ENCODE measurements at regions not wholly inside any gene's neighbourhood (a gene's known extent, or its start where the extent isn't known, plus 50 kb on each side); places are given as distances from the start of the nearest gene placed in this dataset.

DNA sequence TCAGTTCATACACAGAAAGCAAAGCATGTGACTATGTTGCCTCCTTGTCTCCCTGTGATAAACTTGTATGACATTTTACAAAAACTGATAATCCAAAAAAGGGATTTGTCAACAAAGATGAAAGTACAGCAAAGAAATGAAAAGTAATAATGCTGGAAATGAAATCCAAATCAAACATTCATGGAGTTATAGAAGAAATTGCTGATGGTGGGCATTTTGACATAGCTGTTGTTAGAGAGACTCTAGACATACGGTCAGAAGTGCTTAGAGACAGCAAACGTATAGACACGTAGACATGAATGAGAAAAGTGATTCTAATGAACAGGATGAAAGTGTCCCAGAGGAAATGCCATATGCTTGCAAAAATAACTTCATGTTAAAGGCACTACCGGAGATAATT, 186.9 kb upstream of the RGMB start:
- no peak overlapping the region for H3K9ac ChIP-seq (replicated peaks in 1 of 4; ENCODE audit: extremely low read depth in 1 of 4, low read depth in 3 of 4, low read length in 3 of 4)
- no peak overlapping the region for H2BK120ac ChIP-seq (replicated peaks; ENCODE audit: low read depth, low read length)
- no peak overlapping the region for H4K5ac ChIP-seq (ENCODE audit: insufficient read length, low read depth, low read length)
- no peaks in the 10 kb centered on the region for H3K9me3 ChIP-seq (ENCODE audit: insufficient read depth in 2 of 2, low read depth in 1 of 2, low read length in 1 of 2)
- no peaks in the 10 kb centered on the region for H3K36me3 ChIP-seq (ENCODE audit: control insufficient read depth in 2 of 4, insufficient read depth in 4 of 4, low read length in 3 of 4)
- no peaks in the 10 kb centered on the region for H3K23me2 ChIP-seq (ENCODE audit: low read depth, low read length)
- no peak overlapping the region for H2BK15ac ChIP-seq (ENCODE audit: low read length)
- CTCF ChIA-PET (ENCODE audit: partially characterized antibody): no interaction called here
- no peak for FAIRE-seq
- no peak overlapping the region for H2AFZ ChIP-seq (ENCODE audit: low read length)
- H3K18ac ChIP-seq (ENCODE audit: extremely low read depth, low read length): no peak overlapping the region
- H3K79me1 ChIP-seq (ENCODE audit: low read depth, low read length): no peaks in the 10 kb centered on the region
- H3K4me1 ChIP-seq (replicated peaks in 1 of 4; ENCODE audit: control insufficient read depth in 3 of 4, insufficient read depth in 4 of 4, low read length in 3 of 4): no peaks in the 10 kb centered on the region
- no peak overlapping the region for H4K91ac ChIP-seq (replicated peaks; ENCODE audit: insufficient read length, low read length)
- H3K56ac ChIP-seq (replicated peaks; ENCODE audit: insufficient read length, low read depth, low read length): no peak overlapping the region
- H2AK5ac ChIP-seq (ENCODE audit: low read depth, low read length): no peak overlapping the region
- no peaks in the 10 kb centered on the region for H3K79me2 ChIP-seq (ENCODE audit: control insufficient read depth in 1 of 2, insufficient read depth in 2 of 2, low read length in 2 of 2)
- no peaks in the 10 kb centered on the region for H4K20me1 ChIP-seq (replicated peaks in 1 of 2; ENCODE audit: control insufficient read depth in 1 of 2, insufficient read depth in 2 of 2, low read length in 2 of 2)
- no peaks in the 10 kb centered on the region for H3K27me3 ChIP-seq (replicated peaks in 1 of 4; ENCODE audit: control insufficient read depth in 3 of 4, extremely low read depth in 1 of 4, insufficient read depth in 3 of 4, low read length in 3 of 4)
- H2BK5ac ChIP-seq (ENCODE audit: low read depth, low read length): no peak overlapping the region
- H4K8ac ChIP-seq (ENCODE audit: extremely low read depth, insufficient read depth, low read length): no peak overlapping the region
- POLR2A ChIA-PET (ENCODE audit: partially characterized antibody): no interaction called here
- WGBS, 2 experiments (ENCODE audit: extremely low coverage in 1 of 2, insufficient coverage in 1 of 2, insufficient read length in 1 of 2, insufficient replicate concordance in 2 of 2, low coverage in 1 of 2, low lambda C conversion rate in 2 of 2, missing lambda C conversion rate in 1 of 2): 88% methylated on average over 4 of the region's 4 CpGs; no CpG with 5 or more reads in 1 of the 2 experiments
- no peak for DNase-seq (ENCODE audit: low read depth in 1 of 2, low spot score in 2 of 2)
- no peak overlapping the region for H3K4me3 ChIP-seq (ENCODE audit: extremely low read depth in 1 of 4, insufficient read depth in 2 of 4, low read depth in 3 of 4, low read length in 4 of 4)
- H3K4me2 ChIP-seq (ENCODE audit: insufficient read depth in 1 of 2, low read depth in 2 of 2, low read length in 2 of 2): no peak overlapping the region
- H3K23ac ChIP-seq (ENCODE audit: insufficient read length): no peak overlapping the region
- H3K14ac ChIP-seq (ENCODE audit: insufficient read length): no peak overlapping the region
- H3K4ac ChIP-seq (replicated peaks; ENCODE audit: insufficient read length, low read depth, low read length): no peak overlapping the region
- no peak overlapping the region for H2BK12ac ChIP-seq (ENCODE audit: low read depth, low read length)
- no peak overlapping the region for H2BK20ac ChIP-seq (ENCODE audit: low read length)
- H3K27ac ChIP-seq (ENCODE audit: low read depth, low read length): no peak overlapping the region
- TF ChIP-seq FOSL1 (IDR thresholded peaks at IDR 0.05; ENCODE audit: insufficient read depth, low read depth, low read length) (no peak), NANOG (IDR thresholded peaks at IDR 0.05; ENCODE audit: insufficient read depth, low read depth, low read length, poor library complexity, severe bottlenecking) (no peak), BCL11A (IDR thresholded peaks at IDR 0.05; ENCODE audit: low read depth in 2 of 2, low read length in 2 of 2) (no peak), RBBP5 (IDR thresholded peaks at IDR 0.05; ENCODE audit: borderline replicate concordance, low read depth, low read length) (no peak), CBX5 (IDR thresholded peaks at IDR 0.05; ENCODE audit: low read depth, low read length) (no peak)

Data from H1 (cell line).